Dedifferentiated amniotic fluid mesenchymal stem cell (primary cell): ENCODE measurements at regions not wholly inside any gene's neighbourhood (a gene's known extent, or its start where the extent isn't known, plus 50 kb on each side); places are given as distances from the start of the nearest gene placed in this dataset.

Source experiments
- DNase-seq: peaks from one replicate; pipeline ENCODE4 v3.0.0-alpha.2; 2016; ENCODE audit errors: extremely low spot score

GRCh38 chr13:100855151-100855550 lies 180.6 kb upstream of the TMTC4 start:
- DNase-seq = no peak

DNA sequence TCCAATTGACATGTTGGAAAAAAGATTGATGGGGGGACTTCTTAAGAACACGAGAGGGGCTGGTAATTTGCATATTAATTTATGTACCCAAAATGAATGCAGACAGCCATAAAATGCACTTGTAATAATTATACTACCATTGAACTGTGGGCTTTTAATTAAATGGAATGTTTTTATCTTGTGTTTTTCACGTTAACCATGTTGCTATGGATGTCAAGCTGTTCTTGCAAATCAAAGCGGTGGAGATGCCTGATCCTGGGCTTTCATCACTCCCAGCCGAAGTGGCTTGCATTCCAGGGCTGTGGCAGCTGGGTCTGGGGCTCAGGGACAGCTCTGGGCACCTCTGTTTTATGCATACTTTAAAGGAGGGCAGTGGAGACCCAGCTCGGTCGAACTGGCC lies 179.4 kb upstream of the TMTC4 start:
- DNase-seq = no peak

DNA sequence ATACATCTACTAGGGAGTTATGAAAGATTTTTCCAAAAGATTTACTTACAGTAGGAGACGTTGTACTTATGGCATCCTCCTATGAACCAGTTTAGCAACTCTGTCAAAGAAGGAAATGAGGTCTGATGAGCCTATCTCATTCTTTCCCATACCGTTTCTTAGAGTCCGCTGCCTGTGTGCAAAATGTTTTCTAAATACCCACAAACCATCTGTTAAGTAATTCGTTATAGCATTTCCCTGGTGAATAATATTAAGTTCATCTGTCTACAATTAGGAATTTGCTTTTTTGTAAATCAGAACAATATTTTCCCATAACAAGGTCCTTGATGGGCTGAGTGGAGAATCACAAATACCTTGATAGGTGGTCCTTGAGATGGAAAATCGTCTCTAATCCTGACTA lies 178.8 kb upstream of the TMTC4 start:
- DNase-seq = no peak

DNA sequence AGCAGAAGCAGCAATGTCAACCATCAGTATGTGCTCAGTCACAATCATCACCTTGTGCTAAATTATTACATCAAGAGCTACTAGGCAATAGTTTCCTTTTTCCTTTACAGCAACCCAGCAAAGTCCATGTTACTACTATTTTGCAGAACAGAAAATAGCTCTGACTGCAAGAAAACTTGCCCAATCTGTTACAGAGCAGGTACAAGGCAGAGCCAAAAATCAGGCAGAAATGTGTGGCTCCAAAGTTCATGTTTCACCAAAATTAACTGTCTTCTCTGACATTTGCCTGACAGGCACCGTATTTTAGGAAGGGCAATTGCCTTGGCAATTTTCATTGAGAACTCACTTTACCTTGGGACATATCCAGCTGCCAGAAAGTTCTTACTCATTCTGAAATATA lies 177.6 kb upstream of the TMTC4 start:
- no peak for DNase-seq

DNA sequence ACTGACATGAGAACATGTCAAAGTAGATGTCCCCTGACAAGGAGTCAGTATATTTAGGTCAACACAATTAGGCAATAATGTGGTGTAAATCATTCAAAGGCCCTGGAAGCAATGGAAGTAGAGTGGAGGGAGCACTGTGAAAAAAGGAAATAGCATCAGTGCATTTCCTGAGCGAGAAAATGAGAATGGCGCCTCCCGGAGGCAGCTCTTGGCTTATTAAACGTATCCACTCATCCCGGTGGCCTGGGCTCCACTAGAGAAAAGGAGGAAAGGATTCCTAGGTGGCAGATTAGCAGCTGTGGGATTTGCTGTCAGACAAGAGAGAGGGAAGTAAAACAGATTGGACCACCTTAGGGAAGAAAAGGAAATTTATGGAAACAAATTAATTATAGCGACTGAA lies 173.7 kb upstream of the TMTC4 start:
- DNase-seq = no peak

- no peak for DNase-seq
Observed at GRCh38 chr13:100845128-100845757, 170.6 kb upstream of the TMTC4 start.

DNA sequence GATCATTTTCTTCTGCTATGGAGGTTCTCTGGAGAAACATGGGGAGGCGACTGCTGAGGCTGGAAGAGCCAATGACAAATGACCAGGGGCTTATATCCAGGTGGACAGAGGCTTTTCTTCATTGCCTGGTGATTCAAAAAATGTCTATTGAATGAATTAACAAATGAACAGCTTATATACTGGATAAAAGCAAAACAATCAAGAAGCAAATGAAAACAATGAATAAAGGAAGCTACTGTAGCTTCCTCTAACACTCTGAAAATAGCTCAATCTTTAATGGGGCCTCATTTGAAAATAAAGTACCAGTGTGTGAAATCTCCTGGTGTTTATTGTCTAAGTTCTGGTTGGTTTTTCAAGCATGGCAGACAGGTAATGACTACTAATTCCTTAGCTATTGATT lies 167.5 kb upstream of the TMTC4 start:
- DNase-seq = no peak

DNA sequence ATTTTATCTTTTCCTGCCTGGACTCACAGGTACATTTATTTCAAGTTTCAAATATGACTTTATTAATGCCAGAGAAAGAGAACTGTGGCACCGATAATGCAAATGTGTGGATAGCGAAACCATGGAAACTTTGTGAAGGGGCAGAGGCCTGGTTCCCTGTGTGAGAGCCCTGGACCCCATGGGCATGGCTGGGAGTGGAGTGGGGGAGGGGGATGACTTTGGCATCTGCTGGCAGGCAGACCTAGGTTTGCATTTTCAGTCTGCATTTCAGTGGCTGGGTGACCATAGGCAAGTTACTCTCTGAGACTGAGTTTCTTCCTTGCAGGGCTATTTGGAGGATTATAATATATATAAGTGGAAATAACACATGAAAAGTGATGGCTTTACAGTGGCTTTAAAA lies 163.8 kb upstream of the TMTC4 start:
- DNase-seq = no peak

- no peak for DNase-seq
Observed at GRCh38 chr13:100837631-100838030, 163.0 kb upstream of the TMTC4 start.

GRCh38 chr13:100836711-100837110 lies 162.1 kb upstream of the TMTC4 start:
- peak; percentile 17 for DNase-seq

GRCh38 chr13:100835695-100836094 lies 161.1 kb upstream of the TMTC4 start:
- no peak for DNase-seq

- no peak for DNase-seq
Observed at GRCh38 chr13:100833427-100833826, 158.8 kb upstream of the TMTC4 start.

- no peak for DNase-seq
Observed at GRCh38 chr13:100828226-100828625, 153.6 kb upstream of the TMTC4 start.

- DNase-seq = no peak
Observed at GRCh38 chr13:100827489-100828176, 153.0 kb upstream of the TMTC4 start.

DNA sequence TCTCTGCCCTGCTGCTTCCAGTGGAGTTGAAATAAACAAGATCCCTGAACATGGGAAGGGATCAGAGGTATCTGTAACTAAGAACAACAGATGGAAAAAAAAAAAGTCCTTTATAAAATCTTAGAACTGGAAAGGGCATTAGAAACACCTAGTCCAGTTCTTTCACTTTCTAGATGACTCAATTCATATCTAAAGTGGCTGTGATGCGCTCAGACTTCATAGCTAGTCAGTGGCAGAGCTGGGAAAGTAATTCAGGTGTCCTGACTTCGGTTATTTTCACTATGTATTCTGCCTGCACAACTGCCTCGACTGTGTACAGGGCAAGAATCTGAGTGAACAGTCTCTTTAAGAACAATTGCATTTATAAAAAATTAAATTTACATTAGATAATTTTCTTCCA lies 151.8 kb upstream of the TMTC4 start:
- no peak for DNase-seq

DNA sequence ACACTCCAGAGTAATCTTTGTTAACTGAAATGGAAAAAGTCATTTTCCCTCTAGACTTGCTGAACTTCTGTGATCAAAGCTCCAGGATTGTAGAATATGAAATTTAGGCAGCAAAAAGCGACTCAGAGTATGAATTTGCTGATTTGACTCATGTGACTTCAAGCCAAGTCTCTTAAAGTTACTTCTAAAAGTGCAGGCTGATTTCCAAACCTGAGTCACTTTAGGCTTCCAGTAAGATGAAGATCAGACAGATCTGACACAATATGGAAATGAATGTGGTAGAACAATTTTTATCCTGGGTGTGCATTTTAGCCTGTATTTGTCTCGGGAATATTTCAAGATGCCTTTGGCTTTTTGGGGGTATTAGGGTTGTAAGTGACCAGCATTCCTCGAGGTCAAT lies 151.0 kb upstream of the TMTC4 start:
- DNase-seq = no peak

DNA sequence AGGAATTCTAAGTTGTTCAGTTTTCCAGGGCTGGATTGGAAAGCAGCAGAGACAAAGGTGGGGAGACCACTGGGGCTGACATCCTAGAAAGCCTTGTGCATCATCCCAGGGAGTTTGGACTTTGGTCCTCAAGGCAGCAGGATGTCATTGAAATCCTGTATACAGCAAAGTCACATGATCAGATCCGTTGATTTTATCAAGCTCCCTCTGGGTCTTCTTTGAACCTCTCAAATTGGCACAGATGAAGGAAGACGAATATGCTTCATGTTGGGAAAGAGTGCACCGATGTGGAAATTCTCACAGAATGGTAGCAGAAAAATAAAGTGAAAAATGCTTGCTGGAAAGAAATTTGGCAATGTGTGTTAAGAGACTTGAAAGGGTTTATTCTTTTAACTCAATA lies 149.8 kb upstream of the TMTC4 start:
- DNase-seq = no peak

GRCh38 chr13:100823448-100823847 lies 148.9 kb upstream of the TMTC4 start:
- DNase-seq = no peak

- DNase-seq = no peak
Observed at GRCh38 chr13:100822871-100823443, 148.4 kb upstream of the TMTC4 start.

DNA sequence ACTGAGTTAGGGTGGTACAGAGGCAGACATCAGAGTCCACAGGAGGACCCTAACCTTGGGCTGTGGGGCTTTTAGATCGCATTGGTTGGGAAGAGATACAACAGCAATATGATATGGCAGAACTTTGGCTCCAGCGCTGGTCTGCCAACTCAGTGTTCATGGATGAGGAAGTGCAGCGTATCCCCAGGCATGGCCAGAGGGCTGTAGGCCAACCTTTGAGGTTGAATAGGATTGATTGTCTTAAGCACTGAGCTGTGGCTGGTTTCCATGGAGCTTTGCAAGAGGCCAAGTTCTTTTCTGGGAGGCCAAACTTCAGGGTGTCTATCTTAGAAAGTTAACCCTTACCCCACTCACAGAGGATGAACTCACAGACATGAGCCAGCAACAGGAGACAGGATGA lies 144.1 kb upstream of the TMTC4 start:
- DNase-seq = no peak

GRCh38 chr13:100817928-100818327 lies 143.3 kb upstream of the TMTC4 start:
- no peak for DNase-seq

DNA sequence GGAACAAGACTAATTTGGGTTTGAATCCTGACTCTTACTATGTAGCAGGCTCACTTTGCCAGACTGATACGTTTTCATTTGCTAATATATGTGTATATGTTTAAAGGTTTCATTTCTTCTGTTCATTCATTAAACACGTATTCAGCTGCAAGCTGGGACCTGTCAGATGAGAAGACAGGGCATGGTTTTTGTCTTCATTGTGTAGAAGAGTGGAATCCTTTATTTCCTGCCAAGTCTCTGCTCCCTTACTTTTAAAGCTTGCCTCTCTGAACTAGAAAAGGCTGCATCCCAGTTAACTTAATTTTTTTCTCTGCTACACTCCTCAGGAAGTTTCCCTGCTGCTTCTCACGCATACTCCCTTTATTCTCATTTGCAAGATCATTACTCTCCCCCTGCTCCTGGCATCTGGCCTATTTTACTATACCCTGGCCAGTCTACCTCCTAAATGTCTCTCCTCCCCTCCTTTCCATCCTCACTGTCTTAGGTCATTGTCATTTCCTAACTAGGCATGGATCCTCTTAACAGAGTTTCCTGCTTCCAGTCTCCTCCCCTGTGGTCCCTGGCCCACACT lies 141.0 kb upstream of the TMTC4 start:
- DNase-seq = no peak

GRCh38 chr13:100812982-100813584 lies 138.5 kb upstream of the TMTC4 start:
- no peak for DNase-seq
